HEK293T (cell line): ENCODE measurements at regions not wholly inside any gene's neighbourhood (a gene's known extent, or its start where the extent isn't known, plus 50 kb on each side); places are given as distances from the start of the nearest gene placed in this dataset.

Experiments used
- ARNT ChIP-seq: fragments of 450-650 bp; IDR thresholded peaks from 2 replicates; pipeline ENCODE4 v1.6.1; 2017; ENCODE audit warnings: mild to moderate bottlenecking
- BHLHE40 ChIP-seq: fragments of 450-650 bp; IDR thresholded peaks from 2 replicates; pipeline ENCODE4 v1.6.1; 2016; ENCODE audit warnings: mild to moderate bottlenecking, moderate library complexity, borderline replicate concordance
- FOXA1 ChIP-seq: fragments of 450-650 bp; IDR thresholded peaks from 2 replicates; pipeline ENCODE4 v1.6.1; 2016; ENCODE audit warnings: mild to moderate bottlenecking
- FOXK2 ChIP-seq: fragments of 450-650 bp; IDR thresholded peaks from 2 replicates; pipeline ENCODE4 v1.6.1; 2016; ENCODE audit warnings: mild to moderate bottlenecking
- L3MBTL2 ChIP-seq: fragments of 450-650 bp; conservative IDR thresholded peaks from 2 replicates; pipeline ENCODE4 v1.6.1; 2016; ENCODE audit warnings: mild to moderate bottlenecking
- SUZ12 ChIP-seq: fragments of 450-650 bp; IDR thresholded peaks from 2 replicates; pipeline ENCODE4 v1.6.1; 2016; ENCODE audit warnings: mild to moderate bottlenecking
- ZNF384 ChIP-seq: fragments of 450-650 bp; IDR thresholded peaks from 2 replicates; pipeline ENCODE4 v1.6.1; 2016
- TF ChIP-seq, protein P1 (sequence below): fragments of 450-650 bp; IDR thresholded peaks from 2 replicates; pipeline ENCODE4 v1.6.1; 2016

DNA sequence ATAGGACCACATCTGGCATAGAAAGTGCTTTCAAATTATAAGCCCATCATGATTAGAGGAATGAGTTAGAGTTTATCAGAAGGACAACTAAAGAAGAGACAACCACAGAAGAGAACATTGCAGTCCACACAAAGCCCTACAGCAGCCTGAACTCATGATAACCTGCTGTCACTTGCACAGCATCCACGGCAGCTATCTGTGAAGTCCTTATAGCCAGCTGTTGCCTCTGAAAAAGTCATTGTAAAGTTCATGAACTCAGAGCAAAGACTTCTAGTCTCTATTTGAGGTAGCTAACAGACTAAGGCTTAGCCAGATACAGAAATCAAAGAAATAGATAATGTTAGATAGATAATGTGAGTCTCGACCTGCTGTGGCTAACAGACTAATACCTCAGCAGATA, 450.0 kb downstream of the KLF5 start:
- TF ChIP-seq, protein P1, sequence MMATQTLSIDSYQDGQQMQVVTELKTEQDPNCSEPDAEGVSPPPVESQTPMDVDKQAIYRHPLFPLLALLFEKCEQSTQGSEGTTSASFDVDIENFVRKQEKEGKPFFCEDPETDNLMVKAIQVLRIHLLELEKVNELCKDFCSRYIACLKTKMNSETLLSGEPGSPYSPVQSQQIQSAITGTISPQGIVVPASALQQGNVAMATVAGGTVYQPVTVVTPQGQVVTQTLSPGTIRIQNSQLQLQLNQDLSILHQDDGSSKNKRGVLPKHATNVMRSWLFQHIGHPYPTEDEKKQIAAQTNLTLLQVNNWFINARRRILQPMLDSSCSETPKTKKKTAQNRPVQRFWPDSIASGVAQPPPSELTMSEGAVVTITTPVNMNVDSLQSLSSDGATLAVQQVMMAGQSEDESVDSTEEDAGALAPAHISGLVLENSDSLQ, result no peak
- TF ChIP-seq BHLHE40 (no peak), SUZ12 (no peak), L3MBTL2 (no peak), FOXK2 (no peak), ARNT (no peak), ZNF384 (no peak), FOXA1 (no peak)
